ENCODE measurements at regions not wholly inside any gene's neighbourhood (a gene's known extent, or its start where the extent isn't known, plus 50 kb on each side); places are given as distances from the start of the nearest gene placed in this dataset.

DNA sequence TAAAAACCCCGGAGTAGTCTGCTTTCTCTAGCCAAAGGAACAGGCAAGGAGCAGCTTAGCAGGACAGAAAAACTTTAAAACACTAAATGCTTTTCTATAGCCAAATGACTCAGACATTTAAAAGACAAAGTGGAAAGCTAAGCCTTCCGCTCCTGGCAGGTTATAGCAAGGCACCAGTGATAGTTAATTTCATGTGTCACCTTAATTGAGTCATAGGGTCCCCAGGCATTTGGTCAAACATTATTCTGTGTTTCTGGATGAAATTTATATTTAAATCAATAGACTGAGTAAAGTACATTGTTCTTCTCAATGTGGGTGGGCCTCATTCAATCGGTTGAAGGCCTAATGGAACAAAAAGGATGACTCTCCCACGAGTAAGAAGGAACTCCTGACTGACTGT lies 885.7 kb upstream of the ADGRL3 start:
- no peak overlapping the region for H3K27ac ChIP-seq (ENCODE audit: extremely low read length, insufficient read depth, low read length)
- H3K9ac ChIP-seq (ENCODE audit: insufficient read depth, low read depth, low read length): no peak overlapping the region
- BruUV-seq (replicated peaks): no TSS peak
- WGBS (ENCODE audit: low lambda C conversion rate): 9% methylated on average over 4 of the region's 4 CpGs
- in situ Hi-C loops (cut with HindIII; ENCODE audit: extremely low pct_ligation_motif_present, low pct_unique_long_range_greater_than_20kb): no loop called here
- DNase-seq (ENCODE audit: low spot score): no peak
- no peaks in the 10 kb centered on the region for H3K4me1 ChIP-seq (ENCODE audit: insufficient read depth, low read length)
- ChIA-PET CTCF (ENCODE audit: low intra/inter-chr PET ratio, low total read pairs) (no interaction called here), POLR2A (no interaction called here)
- H4K20me1 ChIP-seq (ENCODE audit: insufficient read depth, low read length): no peaks in the 10 kb centered on the region
- H3K9me3 ChIP-seq (ENCODE audit: low read length): 0 out of 2 replicates have a peak, but pooled peaks cover 4% of the 10 kb centered on the region
- no peak overlapping the region for H3K4me2 ChIP-seq (ENCODE audit: low read depth, low read length)
- TF ChIP-seq SMAD9 (CRISPR knock-in tag; IDR thresholded peaks at IDR 0.05) (no peak), HNRNPLL (IDR thresholded peaks at IDR 0.05; ENCODE audit: low read depth, low read length, poor library complexity, severe bottlenecking) (no peak), PAF1 (CRISPR knock-in tag; IDR thresholded peaks at IDR 0.05) (no peak), ZNF781 (CRISPR knock-in tag; IDR thresholded peaks at IDR 0.05; ENCODE audit: borderline replicate concordance, not compliant biosample characterization) (no peak), ZFAT (CRISPR knock-in tag; conservative IDR thresholded peaks at IDR 0.05) (no peak), ZNF335 (CRISPR knock-in tag; IDR thresholded peaks at IDR 0.05) (no peak), U2AF2 (IDR thresholded peaks at IDR 0.05; ENCODE audit: low read depth, low read length) (no peak), ZNF274 (CRISPR knock-in tag; IDR thresholded peaks at IDR 0.05) (no peak), SAP130 (CRISPR knock-in tag; IDR thresholded peaks at IDR 0.05; ENCODE audit: low read depth) (no peak), ZSCAN31 (CRISPR knock-in tag; IDR thresholded peaks at IDR 0.05; ENCODE audit: low read depth) (no peak), TAF15 (IDR thresholded peaks at IDR 0.05; ENCODE audit: low read depth, low read length, poor library complexity, severe bottlenecking) (no peak), NCOA1 (CRISPR knock-in tag; IDR thresholded peaks at IDR 0.05) (no peak)
- TF ChIP-seq, protein P1, sequence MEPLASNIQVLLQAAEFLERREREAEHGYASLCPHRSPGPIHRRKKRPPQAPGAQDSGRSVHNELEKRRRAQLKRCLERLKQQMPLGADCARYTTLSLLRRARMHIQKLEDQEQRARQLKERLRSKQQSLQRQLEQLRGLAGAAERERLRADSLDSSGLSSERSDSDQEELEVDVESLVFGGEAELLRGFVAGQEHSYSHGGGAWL (CRISPR knock-in tag; IDR thresholded peaks at IDR 0.05): no peak
- TF ChIP-seq, protein P2, sequence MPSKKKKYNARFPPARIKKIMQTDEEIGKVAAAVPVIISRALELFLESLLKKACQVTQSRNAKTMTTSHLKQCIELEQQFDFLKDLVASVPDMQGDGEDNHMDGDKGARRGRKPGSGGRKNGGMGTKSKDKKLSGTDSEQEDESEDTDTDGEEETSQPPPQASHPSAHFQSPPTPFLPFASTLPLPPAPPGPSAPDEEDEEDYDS (CRISPR knock-in tag; IDR thresholded peaks at IDR 0.05): no peak
- TF ChIP-seq, protein P3, sequence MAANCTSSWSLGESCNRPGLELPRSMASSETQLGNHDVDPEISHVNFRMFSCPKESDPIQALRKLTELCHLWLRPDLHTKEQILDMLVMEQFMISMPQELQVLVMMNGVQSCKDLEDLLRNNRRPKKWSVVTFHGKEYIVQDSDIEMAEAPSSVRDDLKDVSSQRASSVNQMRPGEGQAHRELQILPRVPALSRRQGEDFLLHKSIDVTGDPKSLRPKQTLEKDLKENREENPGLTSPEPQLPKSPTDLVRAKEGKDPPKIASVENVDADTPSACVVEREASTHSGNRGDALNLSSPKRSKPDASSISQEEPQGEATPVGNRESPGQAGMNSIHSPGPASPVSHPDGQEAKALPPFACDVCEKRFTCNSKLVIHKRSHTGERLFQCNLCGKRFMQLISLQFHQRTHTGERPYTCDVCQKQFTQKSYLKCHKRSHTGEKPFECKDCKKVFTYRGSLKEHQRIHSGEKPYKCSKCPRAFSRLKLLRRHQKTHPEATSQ (CRISPR knock-in tag; IDR thresholded peaks at IDR 0.05; ENCODE audit: borderline replicate concordance): no peak
- TF ChIP-seq, protein P4, sequence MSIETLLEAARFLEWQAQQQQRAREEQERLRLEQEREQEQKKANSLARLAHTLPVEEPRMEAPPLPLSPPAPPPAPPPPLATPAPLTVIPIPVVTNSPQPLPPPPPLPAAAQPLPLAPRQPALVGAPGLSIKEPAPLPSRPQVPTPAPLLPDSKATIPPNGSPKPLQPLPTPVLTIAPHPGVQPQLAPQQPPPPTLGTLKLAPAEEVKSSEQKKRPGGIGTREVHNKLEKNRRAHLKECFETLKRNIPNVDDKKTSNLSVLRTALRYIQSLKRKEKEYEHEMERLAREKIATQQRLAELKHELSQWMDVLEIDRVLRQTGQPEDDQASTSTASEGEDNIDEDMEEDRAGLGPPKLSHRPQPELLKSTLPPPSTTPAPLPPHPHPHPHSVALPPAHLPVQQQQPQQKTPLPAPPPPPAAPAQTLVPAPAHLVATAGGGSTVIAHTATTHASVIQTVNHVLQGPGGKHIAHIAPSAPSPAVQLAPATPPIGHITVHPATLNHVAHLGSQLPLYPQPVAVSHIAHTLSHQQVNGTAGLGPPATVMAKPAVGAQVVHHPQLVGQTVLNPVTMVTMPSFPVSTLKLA (IDR thresholded peaks at IDR 0.05): no peak
- H3K36me3 ChIP-seq (replicated peaks in 1 of 2; ENCODE audit: control insufficient read depth in 1 of 2, insufficient read depth in 2 of 2, low read length in 2 of 2): no peaks in the 10 kb centered on the region
- intact Hi-C loops (cut with micrococcal nuclease; ENCODE audit: unreplicated experiment): no loop called here
- no peak for FAIRE-seq
- H3K27me3 ChIP-seq (ENCODE audit: control insufficient read depth in 1 of 2, insufficient read depth in 2 of 2, low read length in 2 of 2): no peaks in the 10 kb centered on the region
- H3K4me3 ChIP-seq (replicated peaks in 1 of 3; ENCODE audit: insufficient read depth in 1 of 3, low read depth in 2 of 3, low read length in 3 of 3): no peak overlapping the region
- H3K79me2 ChIP-seq (ENCODE audit: insufficient read depth, low read length): no peaks in the 10 kb centered on the region
- ATAC-seq: no peak
- no peak overlapping the region for H2AFZ ChIP-seq (ENCODE audit: low read length)
